GM19328 (cell line): ENCODE measurements at regions not wholly inside any gene's neighbourhood (a gene's known extent, or its start where the extent isn't known, plus 50 kb on each side); places are given as distances from the start of the nearest gene placed in this dataset.

Experiments used
- ATAC-seq: cut with Tn5 transposase; IDR thresholded peaks from one replicate; pipeline ENCODE4 v1.9.1; 2021; ENCODE audit warnings: mild to moderate bottlenecking, moderate library complexity; ENCODE audit not compliant: unreplicated experiment

GRCh38 chr14:87076146-87076545 lies 916.8 kb downstream of the GALC start:
- no peak for ATAC-seq

GRCh38 chr14:87073880-87074570 lies 919.0 kb downstream of the GALC start:
- ATAC-seq, result no peak

- no peak for ATAC-seq
Measured at GRCh38 chr14:87067591-87067990, 925.4 kb downstream of the GALC start.

GRCh38 chr14:87067061-87067460 lies 925.9 kb downstream of the GALC start:
- ATAC-seq, result no peak

- ATAC-seq, result no peak
Measured at GRCh38 chr14:87066221-87066817, 926.7 kb downstream of the GALC start.

GRCh38 chr14:87065366-87065765 lies 927.6 kb downstream of the GALC start:
- no peak for ATAC-seq

GRCh38 chr14:87063181-87063580 lies 929.8 kb downstream of the GALC start:
- no peak for ATAC-seq

- ATAC-seq, result no peak
Measured at GRCh38 chr14:87060405-87060804, 932.6 kb downstream of the GALC start.

GRCh38 chr14:87059060-87059839 lies 933.7 kb downstream of the GALC start:
- ATAC-seq, result no peak

GRCh38 chr14:87055007-87055406 lies 938.0 kb downstream of the GALC start:
- ATAC-seq, result no peak

GRCh38 chr14:87052646-87053225 lies 940.2 kb downstream of the GALC start:
- ATAC-seq, result no peak

GRCh38 chr14:87050421-87050820 lies 942.6 kb downstream of the GALC start:
- no peak for ATAC-seq

GRCh38 chr14:87049950-87050349 lies 943.0 kb downstream of the GALC start:
- ATAC-seq, result no peak

- ATAC-seq, result no peak
Measured at GRCh38 chr14:87046960-87047359, 946.0 kb downstream of the GALC start.

- ATAC-seq, result no peak
Measured at GRCh38 chr14:87045956-87046355, 947.0 kb downstream of the GALC start.

- no peak for ATAC-seq
Measured at GRCh38 chr14:87045246-87045645, 947.7 kb downstream of the GALC start.

GRCh38 chr14:87044807-87045206 lies 948.2 kb downstream of the GALC start:
- ATAC-seq, result no peak

GRCh38 chr14:87043667-87044200 lies 949.2 kb downstream of the GALC start:
- ATAC-seq, result no peak

GRCh38 chr14:87042354-87042753 lies 950.6 kb downstream of the GALC start:
- ATAC-seq, result no peak

- ATAC-seq, result no peak
Measured at GRCh38 chr14:87041290-87042020, 951.5 kb downstream of the GALC start.

- ATAC-seq, result no peak
Measured at GRCh38 chr14:87034680-87035079, 958.3 kb downstream of the GALC start.
